GM12878 (cell line): ENCODE measurements at regions not wholly inside any gene's neighbourhood (a gene's known extent, or its start where the extent isn't known, plus 50 kb on each side); places are given as distances from the start of the nearest gene placed in this dataset.

Source experiments
- EED ChIP-seq: sonication (generic); IDR thresholded peaks from 2 replicates; pipeline ENCODE4 v1.6.1; 2016; ENCODE audit warnings: antibody characterized with exemption, low read depth
- MAX ChIP-seq: IDR thresholded peaks from 2 replicates; pipeline ENCODE4 v1.6.1; 2012; ENCODE audit warnings: low read depth, low read length, improper control_type of control experiment
- MLLT1 ChIP-seq: fragments of 450-650 bp; IDR thresholded peaks from 2 replicates; pipeline ENCODE4 v1.6.1; 2016; ENCODE audit warnings: mild to moderate bottlenecking
- RBBP5 ChIP-seq: fragments of 200-600 bp; sonication (generic); conservative IDR thresholded peaks from 2 replicates; pipeline ENCODE4 v1.6.1; 2016
- RELA ChIP-seq: fragments of 450-650 bp; IDR thresholded peaks from 2 replicates; pipeline ENCODE4 v1.8.0; 2014; ENCODE audit warnings: borderline replicate concordance; ENCODE audit not compliant: partially characterized antibody
- RUNX3 ChIP-seq: IDR thresholded peaks from 2 replicates; pipeline ENCODE4 v1.6.1; 2012; ENCODE audit warnings: low read length, inconsistent platforms
- ZBTB33 ChIP-seq: fragments of 450-650 bp; IDR thresholded peaks from 2 replicates; pipeline ENCODE4 v1.6.1; 2017; ENCODE audit warnings: mild to moderate bottlenecking
- TF ChIP-seq, protein P1 (sequence below): fragments of 450-650 bp; formaldehyde crosslinking; IDR thresholded peaks from 2 replicates; pipeline ENCODE4 v1.4.0; 2020; ENCODE audit warnings: mild to moderate bottlenecking, moderate library complexity

DNA sequence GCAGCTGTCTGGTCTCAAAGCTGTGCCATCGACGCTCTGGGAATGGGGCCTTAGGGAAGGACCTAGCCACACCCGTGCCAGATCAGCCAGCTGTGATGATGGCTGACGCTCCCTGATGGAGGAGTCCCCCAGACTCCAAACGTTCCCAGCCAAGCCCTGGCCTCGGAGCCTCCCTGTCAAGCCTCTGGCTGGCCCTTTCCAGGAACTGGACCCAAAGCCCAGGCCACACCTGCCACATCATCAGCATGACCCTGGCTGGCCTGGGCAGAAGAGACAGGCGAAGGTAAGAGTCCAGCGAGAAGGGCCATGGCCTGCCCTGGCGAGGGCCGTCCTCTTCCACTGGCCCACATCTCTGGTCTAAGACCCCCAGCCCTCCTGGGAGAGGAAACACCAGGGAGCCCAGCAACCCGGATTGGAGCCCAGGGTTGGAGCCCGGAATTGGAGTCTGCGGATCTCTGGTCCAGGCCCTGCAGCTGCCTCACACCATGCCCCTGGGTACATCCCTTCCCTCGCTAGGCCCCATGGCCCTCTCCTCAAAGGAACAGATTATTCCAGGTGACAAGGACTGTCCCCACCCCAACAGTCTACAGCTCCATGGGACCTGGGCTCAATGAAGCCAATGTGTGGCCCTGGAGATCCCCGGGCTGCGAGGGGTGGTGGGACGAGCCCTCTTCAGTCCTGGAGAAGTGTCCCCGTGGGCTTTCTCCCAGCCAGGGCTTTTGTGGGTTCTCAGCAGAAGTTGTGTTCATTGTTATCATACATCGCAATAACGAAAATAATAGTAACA lies 105.1 kb upstream of the TNRC6C start (continued):
- no peak for TF ChIP-seq MLLT1
- TF ChIP-seq, protein P1, sequence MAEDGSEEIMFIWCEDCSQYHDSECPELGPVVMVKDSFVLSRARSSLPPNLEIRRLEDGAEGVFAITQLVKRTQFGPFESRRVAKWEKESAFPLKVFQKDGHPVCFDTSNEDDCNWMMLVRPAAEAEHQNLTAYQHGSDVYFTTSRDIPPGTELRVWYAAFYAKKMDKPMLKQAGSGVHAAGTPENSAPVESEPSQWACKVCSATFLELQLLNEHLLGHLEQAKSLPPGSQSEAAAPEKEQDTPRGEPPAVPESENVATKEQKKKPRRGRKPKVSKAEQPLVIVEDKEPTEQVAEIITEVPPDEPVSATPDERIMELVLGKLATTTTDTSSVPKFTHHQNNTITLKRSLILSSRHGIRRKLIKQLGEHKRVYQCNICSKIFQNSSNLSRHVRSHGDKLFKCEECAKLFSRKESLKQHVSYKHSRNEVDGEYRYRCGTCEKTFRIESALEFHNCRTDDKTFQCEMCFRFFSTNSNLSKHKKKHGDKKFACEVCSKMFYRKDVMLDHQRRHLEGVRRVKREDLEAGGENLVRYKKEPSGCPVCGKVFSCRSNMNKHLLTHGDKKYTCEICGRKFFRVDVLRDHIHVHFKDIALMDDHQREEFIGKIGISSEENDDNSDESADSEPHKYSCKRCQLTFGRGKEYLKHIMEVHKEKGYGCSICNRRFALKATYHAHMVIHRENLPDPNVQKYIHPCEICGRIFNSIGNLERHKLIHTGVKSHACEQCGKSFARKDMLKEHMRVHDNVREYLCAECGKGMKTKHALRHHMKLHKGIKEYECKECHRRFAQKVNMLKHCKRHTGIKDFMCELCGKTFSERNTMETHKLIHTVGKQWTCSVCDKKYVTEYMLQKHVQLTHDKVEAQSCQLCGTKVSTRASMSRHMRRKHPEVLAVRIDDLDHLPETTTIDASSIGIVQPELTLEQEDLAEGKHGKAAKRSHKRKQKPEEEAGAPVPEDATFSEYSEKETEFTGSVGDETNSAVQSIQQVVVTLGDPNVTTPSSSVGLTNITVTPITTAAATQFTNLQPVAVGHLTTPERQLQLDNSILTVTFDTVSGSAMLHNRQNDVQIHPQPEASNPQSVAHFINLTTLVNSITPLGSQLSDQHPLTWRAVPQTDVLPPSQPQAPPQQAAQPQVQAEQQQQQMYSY (CRISPR knock-in tag), result no peak
- no peak for TF ChIP-seq RBBP5
- no peak for TF ChIP-seq MAX
- TF ChIP-seq EED, result no peak
- no peak for TF ChIP-seq ZBTB33
- no peak for TF ChIP-seq RUNX3
- no peak for TF ChIP-seq RELA
